GM10266 (cell line): ENCODE measurements at regions not wholly inside any gene's neighbourhood (a gene's known extent, or its start where the extent isn't known, plus 50 kb on each side); places are given as distances from the start of the nearest gene placed in this dataset.
"Not testable (repeated sequence)": the region's sequence is repeated elsewhere in the genome, so short reads cannot be mapped to it uniquely, and the experiment has no call there.

ENCODE experiments used
- DNase-seq: peaks from one replicate; pipeline ENCODE4 v3.0.0; 2012; ENCODE audit errors: extremely low spot score
- CTCF ChIP-seq: IDR thresholded peaks from 2 replicates; pipeline ENCODE4 v1.5.1; 2012; ENCODE audit warnings: mild to moderate bottlenecking, low read depth; ENCODE audit not compliant: control insufficient read depth, insufficient read depth; ENCODE audit errors: missing control alignments

DNA sequence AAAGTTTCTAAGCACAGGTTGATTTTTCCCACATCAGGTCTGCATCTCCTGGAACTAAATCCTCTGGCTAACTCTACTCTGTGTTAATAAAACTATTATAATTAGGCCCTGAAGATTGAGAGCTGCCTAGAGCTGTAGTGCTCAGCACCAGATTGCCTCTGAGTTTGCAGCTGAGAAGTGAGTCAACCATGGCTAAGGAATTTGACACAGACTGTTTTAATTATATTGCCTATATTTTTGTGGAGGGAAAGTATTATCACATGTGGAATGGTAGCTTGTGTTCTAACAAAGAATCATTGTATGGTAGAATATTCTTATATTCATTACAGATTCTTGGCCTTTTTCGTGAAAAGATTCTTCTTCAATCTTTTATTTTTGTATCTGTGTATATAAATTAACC, 1907.6 kb upstream of the TENM3 start:
- TF ChIP-seq CTCF = no peak
- no peak for DNase-seq

- no peak for TF ChIP-seq CTCF
- no peak for DNase-seq
Measured at GRCh38 chr4:180336494-180337090, 1906.6 kb upstream of the TENM3 start.

GRCh38 chr4:180341926-180342325, 1901.3 kb upstream of the TENM3 start:
- TF ChIP-seq CTCF = no peak
- no peak for DNase-seq

GRCh38 chr4:180350901-180351300, 1892.3 kb upstream of the TENM3 start:
- no peak for TF ChIP-seq CTCF
- no peak for DNase-seq

- no peak for TF ChIP-seq CTCF
- DNase-seq = no peak
Measured at GRCh38 chr4:180356766-180357165, 1886.4 kb upstream of the TENM3 start.

- not testable (repeated sequence) for DNase-seq
Measured at GRCh38 chr4:180360113-180360512, 1883.1 kb upstream of the TENM3 start.

- no peak for TF ChIP-seq CTCF
- DNase-seq = no peak
Measured at GRCh38 chr4:180363815-180364214, 1879.4 kb upstream of the TENM3 start.

DNA sequence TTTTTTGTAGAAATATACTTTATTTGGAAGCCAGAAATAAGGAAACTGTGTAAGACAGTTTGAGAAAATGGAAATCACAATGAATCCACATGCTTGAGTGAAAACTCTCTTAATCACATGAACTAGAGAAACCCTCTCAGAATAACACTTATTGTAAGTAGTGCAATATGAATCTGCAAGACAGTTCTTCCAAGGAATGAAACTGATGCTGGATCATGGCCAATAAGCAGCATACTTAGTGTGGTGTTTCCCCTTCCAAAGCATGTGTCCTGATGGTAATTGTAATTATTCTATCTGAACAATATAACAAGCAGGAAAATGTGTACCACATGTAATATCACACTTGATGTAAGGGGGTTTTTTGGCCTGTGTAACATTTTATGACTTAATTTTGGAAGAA, 1870.5 kb upstream of the TENM3 start:
- no peak for TF ChIP-seq CTCF
- DNase-seq = no peak
